ENCODE measurements at regions not wholly inside any gene's neighbourhood (a gene's known extent, or its start where the extent isn't known, plus 50 kb on each side); places are given as distances from the start of the nearest gene placed in this dataset.

GRCh38 chr2:189960346-189960745 is 102.2 kb downstream of the MSTN start:
- TF ChIP-seq CTCF (conservative IDR thresholded peaks at IDR 0.05; ENCODE audit: low read length) = no peak
- no peak overlapping the region for H3K4me3 ChIP-seq (ENCODE audit: low read length)
- DNase-seq (ENCODE audit: low read depth) = no peak

GRCh38 chr2:189959450-189959849 is 103.1 kb downstream of the MSTN start:
- DNase-seq (ENCODE audit: low read depth) = no peak
- no peak for TF ChIP-seq CTCF (conservative IDR thresholded peaks at IDR 0.05; ENCODE audit: low read length)
- no peak overlapping the region for H3K4me3 ChIP-seq (ENCODE audit: low read length)

GRCh38 chr2:189954989-189955388 is 107.5 kb downstream of the MSTN start:
- no peak for TF ChIP-seq CTCF (conservative IDR thresholded peaks at IDR 0.05; ENCODE audit: low read length)
- DNase-seq (ENCODE audit: low read depth) = no peak

GRCh38 chr2:189952536-189953109 is 109.9 kb downstream of the MSTN start:
- DNase-seq (ENCODE audit: low read depth) = no peak
- TF ChIP-seq CTCF (conservative IDR thresholded peaks at IDR 0.05; ENCODE audit: low read length) = no peak
- no peak overlapping the region for H3K4me3 ChIP-seq (ENCODE audit: low read length)

More at GRCh38 chr2:189954989-189955388, 107.5 kb downstream of the MSTN start:
- no peak overlapping the region for H3K4me3 ChIP-seq (ENCODE audit: low read length)

- no peak for TF ChIP-seq CTCF (conservative IDR thresholded peaks at IDR 0.05; ENCODE audit: low read length)
- DNase-seq (ENCODE audit: low read depth) = no peak
- no peak overlapping the region for H3K4me3 ChIP-seq (ENCODE audit: low read length)
These were observed 110.6 kb downstream of the MSTN start for GRCh38 chr2:189951791-189952535.

- DNase-seq (ENCODE audit: low read depth) = no peak
- no peak for TF ChIP-seq CTCF (conservative IDR thresholded peaks at IDR 0.05; ENCODE audit: low read length)
- no peak overlapping the region for H3K4me3 ChIP-seq (ENCODE audit: low read length)
These were observed 119.5 kb downstream of the MSTN start for GRCh38 chr2:189943009-189943408.

- H3K4me3 ChIP-seq (ENCODE audit: low read length) = no peak overlapping the region
- TF ChIP-seq CTCF (conservative IDR thresholded peaks at IDR 0.05; ENCODE audit: low read length) = no peak
- no peak for DNase-seq (ENCODE audit: low read depth)
These were observed 121.6 kb downstream of the MSTN start for GRCh38 chr2:189940913-189941312.

Measured in AG10803 (cell line).